K562 (cell line): ENCODE measurements at regions not wholly inside any gene's neighbourhood (a gene's known extent, or its start where the extent isn't known, plus 50 kb on each side); places are given as distances from the start of the nearest gene placed in this dataset.

Experiments used
- ATAC-seq: fragments of 200-7000 bp; cut with Tn5 transposase; 3 replicates; pipeline ENCODE4 v1.9.1; 2020; ENCODE audit warnings: moderate library complexity
- BruUV-seq: library from RNA; stranded (reverse); fragments of 400-500 nt; replicated peaks from 2 replicates; lab custom pipeline; 2021; lab: Mats Ljungman, UMichigan
- CTCF ChIA-PET: fragments of 300-600 bp; formaldehyde crosslinking; extraction: SDS; loops from one replicate; lab custom pipeline; 2021; ENCODE audit warnings: low intra/inter-chr PET ratio; lab: Yijun Ruan, JAX
- POLR2A ChIA-PET: fragments of 300-600, 350-650 bp; sonication (Branson Sonifier 250); formaldehyde crosslinking; extraction: SDS; loops from one replicate; lab custom pipeline; 2021; ENCODE audit warnings: antibody characterized with exemption, inconsistent platforms; lab: Yijun Ruan, JAX
- DNase-seq, 4 experiments: peaks; one replicate each; pipeline versions ENCODE4 v3.0.0 to v3.0.0-alpha.2; 2011 to 2018; ENCODE audit warnings: low spot score in 3 of 4, mixed read lengths in 3 of 4; ENCODE audit errors: extremely low read depth in 1 of 4
- FAIRE-seq: peaks from 2 replicates; lab custom pipeline; 2011; peaks lifted over from hg19 to GRCh38; lab: Jason Lieb, UNC
- H2AFZ ChIP-seq: 2 replicates; pipeline ENCODE4 v1.6.0; 2011; ENCODE audit warnings: low read depth, low read length, control low read depth, inconsistent platforms
- H3K27ac ChIP-seq: fragments of 200-600 bp; 3 replicates; pipeline ENCODE4 v1.8.0; 2011; ENCODE audit warnings: low read depth, mild to moderate bottlenecking, control low read depth, inconsistent platforms, low read length, moderate library complexity, mixed read lengths; ENCODE audit errors: extremely low read depth
- H3K27me3 ChIP-seq, 2 experiments: fragments of 300-600 bp in 1 of 2; 2 replicates in 1 of 2; 3 replicates in 1 of 2; pipeline versions ENCODE4 v1.6.0 to v1.8.0; 2011; ENCODE audit warnings: inconsistent platforms in 2 of 2, low read length in 2 of 2, mild to moderate bottlenecking in 1 of 2, mixed read lengths in 1 of 2, moderate library complexity in 1 of 2; ENCODE audit not compliant: control insufficient read depth in 2 of 2, insufficient read depth in 2 of 2
- H3K36me3 ChIP-seq: fragments of 300-600 bp; 3 replicates; pipeline ENCODE4 v1.8.0; 2011; ENCODE audit warnings: mild to moderate bottlenecking, low read length, inconsistent platforms; ENCODE audit not compliant: control insufficient read depth, insufficient read depth
- H3K4me1 ChIP-seq, 2 experiments: fragments of 200-600 bp in 1 of 2; replicated peaks in 1 of 2; 2 replicates in 1 of 2; 3 replicates in 1 of 2; pipeline versions ENCODE4 v1.5.1 to v1.8.0; 2011; ENCODE audit warnings: inconsistent platforms in 2 of 2, low read length in 2 of 2, mild to moderate bottlenecking in 1 of 2, mixed read lengths in 1 of 2, moderate library complexity in 1 of 2; ENCODE audit not compliant: control insufficient read depth in 2 of 2, insufficient read depth in 2 of 2
- H3K4me2 ChIP-seq: 2 replicates; pipeline ENCODE4 v1.6.1; 2011; ENCODE audit warnings: low read length, control low read depth, inconsistent platforms, mixed read lengths; ENCODE audit not compliant: insufficient read depth
- H3K4me3 ChIP-seq: fragments of 200-600 bp; sonication (generic), shearing (Covaris generic); 2 replicates; pipeline ENCODE4 v1.5.1; 2016; ENCODE audit warnings: control low read depth, inconsistent platforms
- H3K79me2 ChIP-seq: fragments of 200-600 bp; 3 replicates; pipeline ENCODE4 v1.8.0; 2011; ENCODE audit warnings: low read length, inconsistent platforms; ENCODE audit not compliant: control insufficient read depth, insufficient read depth
- H3K9ac ChIP-seq, 2 experiments: 2 replicates each; pipeline versions ENCODE4 v1.6.0 to v1.6.1; 2011; ENCODE audit warnings: low read depth in 2 of 2, low read length in 2 of 2, control low read depth in 1 of 2, inconsistent platforms in 1 of 2, mild to moderate bottlenecking in 1 of 2, mixed read lengths in 1 of 2; ENCODE audit not compliant: insufficient read depth in 1 of 2
- H3K9me1 ChIP-seq: one replicate; pipeline ENCODE4 v1.6.0; 2011; ENCODE audit warnings: inconsistent platforms, mild to moderate bottlenecking, low read length, moderate library complexity; ENCODE audit not compliant: control insufficient read depth, insufficient read depth
- H3K9me3 ChIP-seq: replicated peaks from 2 replicates; pipeline ENCODE4 v1.5.1; 2011; ENCODE audit warnings: low read depth, low read length, inconsistent platforms; ENCODE audit not compliant: control insufficient read depth, insufficient read depth
- H4K20me1 ChIP-seq: replicated peaks from 2 replicates; pipeline ENCODE4 v1.6.1; 2011; ENCODE audit warnings: low read length, inconsistent platforms, mixed read lengths; ENCODE audit not compliant: control insufficient read depth, insufficient read depth
- ATF1 ChIP-seq, 2 experiments: fragments of 450-650 bp in 1 of 2; IDR thresholded peaks; 2 replicates each; pipeline ENCODE4 v1.6.1; 2016; ENCODE audit warnings: missing compliant biosample characterization in 1 of 2, missing genetic modification characterization in 1 of 2
- BHLHE40 ChIP-seq: IDR thresholded peaks from 2 replicates; pipeline ENCODE4 v1.6.1; 2011; ENCODE audit warnings: low read length, improper control_type of control experiment
- CREM ChIP-seq: IDR thresholded peaks from 2 replicates; pipeline ENCODE4 v1.6.1; 2014; ENCODE audit warnings: antibody characterized with exemption, low read depth
- EGR1 ChIP-seq: fragments of 450-650 bp; conservative IDR thresholded peaks from 2 replicates; pipeline ENCODE4 v1.6.1; 2017; ENCODE audit warnings: mild to moderate bottlenecking
- HCFC1 ChIP-seq: IDR thresholded peaks from 2 replicates; pipeline ENCODE4 v1.6.1; 2012; ENCODE audit warnings: low read depth, low read length, improper control_type of control experiment
- NR2C1 ChIP-seq, 2 experiments: fragments of 450-650 bp; IDR thresholded peaks; 2 replicates each; pipeline ENCODE4 v1.6.1; 2017; ENCODE audit warnings: mild to moderate bottlenecking in 2 of 2, antibody characterized with exemption in 1 of 2, inconsistent platforms in 1 of 2, missing compliant biosample characterization in 1 of 2, missing genetic modification characterization in 1 of 2
- ZKSCAN1 ChIP-seq: fragments of 150-350 bp; IDR thresholded peaks from 2 replicates; pipeline ENCODE4 v1.6.1; 2016; ENCODE audit warnings: low read depth, low read length
- ZNF668 ChIP-seq: fragments of 250-450 bp; sonication (Bioruptor Pico); IDR thresholded peaks from 2 replicates; pipeline ENCODE4 v1.8.0; 2022; ENCODE audit warnings: mild to moderate bottlenecking, inconsistent platforms
- WGBS: fragments of 100-300 bp; shearing (Covaris generic); methylation state at CpG from one replicate; pipeline ENCODE4 v1.1.6; 2016; ENCODE audit warnings: low coverage, mixed read lengths; ENCODE audit not compliant: insufficient coverage; ENCODE audit errors: missing lambda C conversion rate; 5-methylcytosine and 5-hydroxymethylcytosine counted together
- in situ Hi-C: fragments of 300-500 bp; cut with MboI; formaldehyde crosslinking; loops from 4 replicates; pipeline ENCODE4 v1.15.0; 2018; ENCODE audit warnings: inconsistent platforms, mixed read lengths
- intact Hi-C: fragments of 100-400 bp; cut with micrococcal nuclease; formaldehyde crosslinking; loops from 2 replicates; pipeline ENCODE4 v1.14.2; 2022

DNA sequence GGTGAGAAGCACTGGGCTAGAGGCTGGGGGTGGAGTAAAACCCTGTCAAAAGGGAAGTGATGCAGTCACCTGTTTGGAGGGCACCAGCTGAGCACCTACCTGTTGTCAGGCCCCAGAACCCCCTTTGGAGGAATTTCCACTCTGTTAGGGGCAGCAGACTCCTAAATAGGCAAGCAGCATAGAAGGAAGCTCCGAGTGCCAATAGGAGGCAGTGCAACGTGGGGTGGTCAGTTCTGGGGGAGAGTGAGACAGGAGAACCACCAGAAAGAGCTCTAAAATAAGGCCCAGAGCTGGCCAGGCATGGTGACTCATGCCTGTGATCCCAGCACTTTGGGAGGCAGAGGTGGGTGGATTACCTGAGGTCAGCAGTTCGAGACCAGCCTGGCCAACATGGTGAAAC, 203.7 kb upstream of the ZC3H12A start (continued):
- TF ChIP-seq NR2C1 (IDR thresholded peaks at IDR 0.05) (no peak), NR2C1 (tag; IDR thresholded peaks at IDR 0.05) (no peak), ATF1 (CRISPR knock-in tag; IDR thresholded peaks at IDR 0.05) (no peak), ATF1 (tag; IDR thresholded peaks at IDR 0.05) (no peak)

DNA sequence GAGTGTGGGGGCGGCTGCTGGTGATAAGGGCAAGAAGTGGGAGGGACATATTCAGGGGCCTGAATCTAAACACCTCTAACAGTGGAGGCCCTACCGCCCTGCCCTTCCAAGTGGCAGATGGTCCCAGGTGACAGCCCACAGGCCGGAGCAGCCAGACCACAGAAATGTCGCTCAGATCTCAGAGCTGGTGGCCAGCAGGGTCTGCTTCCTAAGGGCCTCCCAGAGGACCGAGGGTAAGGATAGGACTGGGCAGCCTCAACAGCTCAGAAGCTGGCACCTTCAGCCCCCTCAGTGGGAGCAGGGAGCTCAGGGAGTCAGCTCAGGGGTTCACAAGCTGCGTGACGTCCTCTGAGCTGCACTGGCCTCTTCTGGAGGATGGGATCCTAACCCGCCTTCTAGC, 201.8 kb upstream of the ZC3H12A start:
- WGBS = 0% methylated on average over 8 of the region's 8 CpGs
- BruUV-seq = no TSS peak
- intact Hi-C loops = no loop called here

More for the DNA sequence above, 201.8 kb upstream of the ZC3H12A start:
- H4K20me1 ChIP-seq = peaks cover 7% of the 10 kb centered on the region; the same call in 1 of the 2 replicates
- no peaks in the 10 kb centered on the region for H3K4me1 ChIP-seq
- CTCF ChIA-PET = no interaction called here
- H3K9me1 ChIP-seq = no peaks in the 10 kb centered on the region
- ATAC-seq = no peak
- H3K9me3 ChIP-seq = no peaks in the 10 kb centered on the region
- H2AFZ ChIP-seq = no peak overlapping the region
- TF ChIP-seq ZKSCAN1 (no peak), CREM (no peak), HCFC1 (no peak), EGR1 (0 out of 2 replicates have a peak, but pooled peaks have one; percentile 15), ZNF668 (CRISPR knock-in tag) (no peak), BHLHE40 (no peak)
- TF ChIP-seq, all 486 proteins: peak for 1
- in situ Hi-C loops = no loop called here
- DNase-seq = no peak
- H3K4me2 ChIP-seq = no peak overlapping the region
- peaks cover 0 to under 1% of the 10 kb centered on the region in 2 experiments; a peak in 1 of 5 replicates for H3K27me3 ChIP-seq
- POLR2A ChIA-PET = interaction anchor here (0.6 kb wide), 1 partner anchor 88 kb away, joined by 3 read pairs; no protein-coding TSS in a partner anchor
- no peaks in the 10 kb centered on the region for H3K36me3 ChIP-seq
- no peak for FAIRE-seq
- no peak overlapping the region for H3K27ac ChIP-seq
- no peaks in the 10 kb centered on the region for H3K79me2 ChIP-seq
- peak overlapping the region in 1 of 2 experiments; percentile 13; a peak in 1 of 4 replicates for H3K9ac ChIP-seq
- no peak overlapping the region for H3K4me3 ChIP-seq
